Upper lobe of right lung (tissue), 1 donor: ENCODE measurements at regions not wholly inside any gene's neighbourhood (a gene's known extent, or its start where the extent isn't known, plus 50 kb on each side); places are given as distances from the start of the nearest gene placed in this dataset.

Source experiments
- ATAC-seq: fragments of 200-7000 bp; cut with Tn5 transposase; one replicate; pipeline ENCODE4 v1.9.1; 2020; ENCODE audit warnings: mild to moderate bottlenecking, moderate library complexity
- DNase-seq: peaks from one replicate; pipeline ENCODE4 v3.0.0-alpha.2; 2020
- H3K27ac ChIP-seq: fragments of 200-600 bp; one replicate; pipeline ENCODE4 v1.8.0; 2022
- H3K27me3 ChIP-seq: fragments of 200-600 bp; one replicate; pipeline ENCODE4 v1.8.0; 2022; ENCODE audit warnings: mild to moderate bottlenecking
- H3K36me3 ChIP-seq: fragments of 200-600 bp; one replicate; pipeline ENCODE4 v1.8.0; 2022
- H3K4me1 ChIP-seq: fragments of 200-600 bp; one replicate; pipeline ENCODE4 v1.8.0; 2022
- H3K4me3 ChIP-seq: fragments of 200-600 bp; one replicate; pipeline ENCODE4 v1.8.0; 2022; ENCODE audit warnings: mild to moderate bottlenecking
- H3K9me3 ChIP-seq: fragments of 200-600 bp; one replicate; pipeline ENCODE4 v1.8.0; 2022
- CTCF ChIP-seq: fragments of 200-600 bp; IDR thresholded peaks from one replicate; pipeline ENCODE4 v1.8.0; 2022; ENCODE audit warnings: antibody characterized with exemption
- intact Hi-C: fragments of 100-400 bp; cut with DNase I; formaldehyde crosslinking; loops from one replicate; pipeline ENCODE4 v1.11.0; 2022
- donor health status: DM: no; HTN: yes; CAD: no; lungs with severe emphysema.

DNA sequence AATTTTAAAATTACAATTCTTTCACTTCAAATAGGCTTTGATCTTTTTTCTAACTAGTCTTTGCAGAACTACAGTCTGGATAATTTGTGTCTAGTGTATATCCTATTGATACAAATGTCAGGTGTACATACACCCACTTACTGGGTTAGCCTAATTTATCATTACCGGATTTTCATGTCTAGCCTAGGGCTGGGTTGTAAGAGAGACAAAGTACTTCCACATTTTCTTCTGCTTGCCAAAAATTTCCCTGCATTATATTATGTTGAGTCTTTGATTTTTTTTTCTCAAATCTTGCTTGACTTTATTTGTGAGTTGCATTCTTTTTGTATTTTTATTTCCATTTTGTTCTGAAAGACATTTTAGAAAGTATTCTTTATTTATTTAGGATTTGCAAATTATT is 284.8 kb upstream of the FZD8 start:
- Histone ChIP-seq H3K36me3 (no peaks in the 10 kb centered on the region), H3K9me3 (no peaks in the 10 kb centered on the region), H3K27ac (no peak overlapping the region), H3K27me3 (no peaks in the 10 kb centered on the region), H3K4me3 (no peak overlapping the region), H3K4me1 (no peaks in the 10 kb centered on the region)
- DNase-seq, result no peak
- TF ChIP-seq CTCF, result no peak
- ATAC-seq, result no peak
- intact Hi-C loops, result no loop called here

GRCh38 chr10:35925493-35925892 is 283.4 kb upstream of the FZD8 start:
- DNase-seq, result no peak
- no peaks in the 10 kb centered on the region for H3K36me3 ChIP-seq
- intact Hi-C loops, result no loop called here
- TF ChIP-seq CTCF, result no peak
- no peak overlapping the region for H3K27ac ChIP-seq
- H3K4me3 ChIP-seq, result no peak overlapping the region
- no peak for ATAC-seq
- H3K4me1 ChIP-seq, result no peaks in the 10 kb centered on the region
- no peaks in the 10 kb centered on the region for H3K9me3 ChIP-seq
- no peaks in the 10 kb centered on the region for H3K27me3 ChIP-seq

GRCh38 chr10:35924759-35925158 is 282.7 kb upstream of the FZD8 start:
- Histone ChIP-seq H3K4me3 (no peak overlapping the region), H3K36me3 (no peaks in the 10 kb centered on the region), H3K27me3 (no peaks in the 10 kb centered on the region), H3K9me3 (no peaks in the 10 kb centered on the region), H3K27ac (no peak overlapping the region), H3K4me1 (no peaks in the 10 kb centered on the region)
- DNase-seq (no peak), ATAC-seq (no peak)
- intact Hi-C loops, result no loop called here
- TF ChIP-seq CTCF, result no peak

- no peak for TF ChIP-seq CTCF
- ATAC-seq (no peak), DNase-seq (no peak)
- intact Hi-C loops, result no loop called here
- H3K9me3 ChIP-seq, result no peaks in the 10 kb centered on the region
- no peaks in the 10 kb centered on the region for H3K4me1 ChIP-seq
- no peak overlapping the region for H3K4me3 ChIP-seq
- no peaks in the 10 kb centered on the region for H3K27me3 ChIP-seq
- no peaks in the 10 kb centered on the region for H3K36me3 ChIP-seq
- no peak overlapping the region for H3K27ac ChIP-seq
Measured at GRCh38 chr10:35922876-35923600, 280.9 kb upstream of the FZD8 start.

- ATAC-seq (no peak), DNase-seq (no peak)
- H3K27me3 ChIP-seq, result no peaks in the 10 kb centered on the region
- no peak for TF ChIP-seq CTCF
- H3K27ac ChIP-seq, result no peak overlapping the region
- no peaks in the 10 kb centered on the region for H3K36me3 ChIP-seq
- H3K4me1 ChIP-seq, result no peaks in the 10 kb centered on the region
- intact Hi-C loops, result no loop called here
- H3K9me3 ChIP-seq, result no peaks in the 10 kb centered on the region
- H3K4me3 ChIP-seq, result no peak overlapping the region
Measured at GRCh38 chr10:35921866-35922350, 279.8 kb upstream of the FZD8 start.

DNA sequence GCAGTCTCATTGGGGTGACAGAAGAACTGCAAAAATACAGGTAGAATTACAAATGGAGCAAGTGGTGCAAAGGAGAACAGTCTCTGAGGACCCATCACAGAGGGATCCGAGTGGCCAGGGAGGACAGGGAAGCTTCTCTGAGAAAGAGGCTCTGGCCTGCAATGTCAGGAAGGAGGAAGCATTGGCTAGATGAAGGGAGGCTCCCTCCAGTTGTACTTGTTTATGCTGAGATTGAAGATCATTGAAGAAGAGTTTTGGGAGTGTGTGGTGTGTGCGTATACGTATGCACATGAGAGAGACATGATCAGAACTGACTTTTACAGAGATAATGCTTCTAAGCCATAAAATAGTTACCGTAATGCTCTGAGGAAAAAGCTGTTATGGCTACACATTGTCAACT is 274.7 kb upstream of the FZD8 start:
- ATAC-seq (peak; percentile 42), DNase-seq (no peak)

More for the DNA sequence above, 274.7 kb upstream of the FZD8 start:
- Histone ChIP-seq H3K4me3 (no peak overlapping the region), H3K9me3 (no peaks in the 10 kb centered on the region), H3K4me1 (peaks cover 10% of the 10 kb centered on the region), H3K27me3 (no peaks in the 10 kb centered on the region), H3K36me3 (no peaks in the 10 kb centered on the region), H3K27ac (no peak overlapping the region)
- intact Hi-C loops, result no loop called here
- TF ChIP-seq CTCF, result no peak
